HCT116 (cell line): ENCODE measurements at regions not wholly inside any gene's neighbourhood (a gene's known extent, or its start where the extent isn't known, plus 50 kb on each side); places are given as distances from the start of the nearest gene placed in this dataset.

ENCODE experiments used
- CBX3 ChIP-seq: IDR thresholded peaks from 2 replicates; pipeline ENCODE4 v1.6.1; 2012; ENCODE audit warnings: low read depth
- EZH2 ChIP-seq: fragments of 200-600 bp; sonication (generic); IDR thresholded peaks from 2 replicates; pipeline ENCODE4 v1.6.1; 2017; ENCODE audit warnings: antibody characterized with exemption, mixed run types
- EZH2phosphoT487 ChIP-seq: fragments of 200-600 bp; IDR thresholded peaks from 2 replicates; pipeline ENCODE4 v1.6.1; 2018; ENCODE audit warnings: antibody characterized with exemption, borderline replicate concordance
- JUND ChIP-seq: IDR thresholded peaks from 2 replicates; pipeline ENCODE4 v1.6.1; 2012
- POLR2A ChIP-seq: IDR thresholded peaks from 2 replicates; pipeline ENCODE4 v1.7.0; 2011; ENCODE audit warnings: borderline replicate concordance; ENCODE audit not compliant: insufficient read depth, insufficient read length; ENCODE audit errors: extremely low read depth
- POLR2AphosphoS5 ChIP-seq: IDR thresholded peaks from 2 replicates; pipeline ENCODE4 v1.6.1; 2011; ENCODE audit warnings: mild to moderate bottlenecking, low read depth, low read length, moderate library complexity
- SIN3A ChIP-seq: IDR thresholded peaks from 2 replicates; pipeline ENCODE4 v1.6.1; 2012; ENCODE audit warnings: low read depth
- SP1 ChIP-seq: IDR thresholded peaks from 2 replicates; pipeline ENCODE4 v1.6.1; 2012; ENCODE audit warnings: low read depth
- SRF ChIP-seq: IDR thresholded peaks from 2 replicates; pipeline ENCODE4 v1.6.1; 2012; ENCODE audit warnings: low read depth
- TCF7L2 ChIP-seq: IDR thresholded peaks from 2 replicates; pipeline ENCODE4 v1.7.0; 2011; ENCODE audit warnings: borderline replicate concordance, inconsistent platforms; ENCODE audit not compliant: insufficient read depth, insufficient read length; ENCODE audit errors: extremely low read depth
- YY1 ChIP-seq: IDR thresholded peaks from 2 replicates; pipeline ENCODE4 v1.6.1; 2011; ENCODE audit warnings: low read length, low read depth, moderate library complexity, mild to moderate bottlenecking; ENCODE audit not compliant: insufficient replicate concordance; ENCODE audit errors: extremely low read depth
- TF ChIP-seq, protein P1 (sequence below): IDR thresholded peaks from 2 replicates; pipeline ENCODE4 v1.6.1; 2012
- TF ChIP-seq, protein P2 (sequence below), 3 experiments: fragments of 200-600 bp in 1 of 3; sonication (generic) in 1 of 3; IDR thresholded peaks in 2 of 3; conservative IDR thresholded peaks in 1 of 3; 2 replicates each; pipeline ENCODE4 v1.5.1; 2012 to 2017; ENCODE audit warnings: low read depth in 2 of 3, low read length in 2 of 3, antibody characterized with exemption in 1 of 3, borderline replicate concordance in 1 of 3, control low read depth in 1 of 3, mild to moderate bottlenecking in 1 of 3, mixed read lengths in 1 of 3, mixed run types in 1 of 3, moderate library complexity in 1 of 3; ENCODE audit not compliant: insufficient read depth in 1 of 3
- TF ChIP-seq, protein P3 (sequence below): IDR thresholded peaks from 2 replicates; pipeline ENCODE4 v1.6.1; 2012; ENCODE audit warnings: low read depth

DNA sequence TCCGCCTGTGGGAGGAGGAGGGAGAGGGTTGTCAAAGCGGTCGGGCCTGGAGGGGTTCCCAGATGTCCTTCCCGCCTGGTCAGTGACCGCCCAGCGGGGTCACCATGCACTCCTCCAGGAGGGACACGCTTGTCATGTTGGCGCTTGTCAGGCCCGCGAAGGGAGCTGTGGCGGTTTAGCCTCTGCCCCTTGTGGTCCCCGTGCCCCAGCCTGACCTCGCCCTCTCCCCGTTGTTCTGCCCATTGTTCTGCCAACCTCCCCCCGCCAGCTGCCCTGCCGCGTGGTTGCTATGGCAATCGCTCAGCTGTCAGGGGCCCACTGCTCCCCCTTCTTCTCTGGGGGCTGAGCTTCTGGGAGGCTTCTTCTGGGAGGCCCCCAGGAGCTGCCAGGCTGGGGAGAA lies 146.4 kb upstream of the CIBAR2 start:
- TF ChIP-seq POLR2A (no peak), JUND (no peak), TCF7L2 (no peak), POLR2AphosphoS5 (no peak), SRF (no peak), CBX3 (no peak), YY1 (no peak), EZH2 (no peak), SIN3A (no peak), EZH2phosphoT487 (no peak), SP1 (no peak)
- TF ChIP-seq, protein P1, sequence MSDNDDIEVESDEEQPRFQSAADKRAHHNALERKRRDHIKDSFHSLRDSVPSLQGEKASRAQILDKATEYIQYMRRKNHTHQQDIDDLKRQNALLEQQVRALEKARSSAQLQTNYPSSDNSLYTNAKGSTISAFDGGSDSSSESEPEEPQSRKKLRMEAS, result no peak
- TF ChIP-seq, protein P2, sequence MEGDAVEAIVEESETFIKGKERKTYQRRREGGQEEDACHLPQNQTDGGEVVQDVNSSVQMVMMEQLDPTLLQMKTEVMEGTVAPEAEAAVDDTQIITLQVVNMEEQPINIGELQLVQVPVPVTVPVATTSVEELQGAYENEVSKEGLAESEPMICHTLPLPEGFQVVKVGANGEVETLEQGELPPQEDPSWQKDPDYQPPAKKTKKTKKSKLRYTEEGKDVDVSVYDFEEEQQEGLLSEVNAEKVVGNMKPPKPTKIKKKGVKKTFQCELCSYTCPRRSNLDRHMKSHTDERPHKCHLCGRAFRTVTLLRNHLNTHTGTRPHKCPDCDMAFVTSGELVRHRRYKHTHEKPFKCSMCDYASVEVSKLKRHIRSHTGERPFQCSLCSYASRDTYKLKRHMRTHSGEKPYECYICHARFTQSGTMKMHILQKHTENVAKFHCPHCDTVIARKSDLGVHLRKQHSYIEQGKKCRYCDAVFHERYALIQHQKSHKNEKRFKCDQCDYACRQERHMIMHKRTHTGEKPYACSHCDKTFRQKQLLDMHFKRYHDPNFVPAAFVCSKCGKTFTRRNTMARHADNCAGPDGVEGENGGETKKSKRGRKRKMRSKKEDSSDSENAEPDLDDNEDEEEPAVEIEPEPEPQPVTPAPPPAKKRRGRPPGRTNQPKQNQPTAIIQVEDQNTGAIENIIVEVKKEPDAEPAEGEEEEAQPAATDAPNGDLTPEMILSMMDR (IDR thresholded peaks at IDR 0.05 in 2 of 3, conservative IDR thresholded peaks at IDR 0.05 in 1 of 3; ENCODE audit: borderline replicate concordance in 1 of 3, insufficient read depth in 1 of 3, low read depth in 2 of 3, low read length in 2 of 3), result no peak
- TF ChIP-seq, protein P3, sequence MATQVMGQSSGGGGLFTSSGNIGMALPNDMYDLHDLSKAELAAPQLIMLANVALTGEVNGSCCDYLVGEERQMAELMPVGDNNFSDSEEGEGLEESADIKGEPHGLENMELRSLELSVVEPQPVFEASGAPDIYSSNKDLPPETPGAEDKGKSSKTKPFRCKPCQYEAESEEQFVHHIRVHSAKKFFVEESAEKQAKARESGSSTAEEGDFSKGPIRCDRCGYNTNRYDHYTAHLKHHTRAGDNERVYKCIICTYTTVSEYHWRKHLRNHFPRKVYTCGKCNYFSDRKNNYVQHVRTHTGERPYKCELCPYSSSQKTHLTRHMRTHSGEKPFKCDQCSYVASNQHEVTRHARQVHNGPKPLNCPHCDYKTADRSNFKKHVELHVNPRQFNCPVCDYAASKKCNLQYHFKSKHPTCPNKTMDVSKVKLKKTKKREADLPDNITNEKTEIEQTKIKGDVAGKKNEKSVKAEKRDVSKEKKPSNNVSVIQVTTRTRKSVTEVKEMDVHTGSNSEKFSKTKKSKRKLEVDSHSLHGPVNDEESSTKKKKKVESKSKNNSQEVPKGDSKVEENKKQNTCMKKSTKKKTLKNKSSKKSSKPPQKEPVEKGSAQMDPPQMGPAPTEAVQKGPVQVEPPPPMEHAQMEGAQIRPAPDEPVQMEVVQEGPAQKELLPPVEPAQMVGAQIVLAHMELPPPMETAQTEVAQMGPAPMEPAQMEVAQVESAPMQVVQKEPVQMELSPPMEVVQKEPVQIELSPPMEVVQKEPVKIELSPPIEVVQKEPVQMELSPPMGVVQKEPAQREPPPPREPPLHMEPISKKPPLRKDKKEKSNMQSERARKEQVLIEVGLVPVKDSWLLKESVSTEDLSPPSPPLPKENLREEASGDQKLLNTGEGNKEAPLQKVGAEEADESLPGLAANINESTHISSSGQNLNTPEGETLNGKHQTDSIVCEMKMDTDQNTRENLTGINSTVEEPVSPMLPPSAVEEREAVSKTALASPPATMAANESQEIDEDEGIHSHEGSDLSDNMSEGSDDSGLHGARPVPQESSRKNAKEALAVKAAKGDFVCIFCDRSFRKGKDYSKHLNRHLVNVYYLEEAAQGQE, result no peak
